CD8-positive, alpha-beta memory T cell (primary cell): ENCODE measurements at regions not wholly inside any gene's neighbourhood (a gene's known extent, or its start where the extent isn't known, plus 50 kb on each side); places are given as distances from the start of the nearest gene placed in this dataset.

Experiments used
- CTCF ChIA-PET: fragments of 350-600 bp; sonication (Branson Sonifier 250); formaldehyde crosslinking; loops from one replicate; lab custom pipeline; 2021; ENCODE audit warnings: antibody characterized with exemption; lab: Charles Lee
- POLR2A ChIA-PET: fragments of 350-600 bp; sonication (Branson Sonifier 250); formaldehyde crosslinking; loops from one replicate; lab custom pipeline; 2021; ENCODE audit warnings: antibody characterized with exemption; lab: Charles Lee
- DNase-seq, 5 donors: peaks; one replicate each; pipeline versions ENCODE4 v3.0.0 to v3.0.0-alpha.2; 2020 to 2022; ENCODE audit warnings: mixed read lengths in 1 of 5
- H3K27ac ChIP-seq: one replicate; pipeline ENCODE4 v1.7.0; 2013; ENCODE audit warnings: low read depth, mild to moderate bottlenecking, low read length, moderate library complexity
- H3K27me3 ChIP-seq: 2 replicates; pipeline ENCODE4 v1.7.0; 2013; ENCODE audit warnings: low read length, mild to moderate bottlenecking; ENCODE audit not compliant: insufficient read depth, poor library complexity, severe bottlenecking
- H3K36me3 ChIP-seq: 2 replicates; pipeline ENCODE4 v1.7.0; 2013; ENCODE audit warnings: mild to moderate bottlenecking, low read length, moderate library complexity; ENCODE audit not compliant: insufficient read depth
- H3K4me1 ChIP-seq: 2 replicates; pipeline ENCODE4 v1.7.0; 2013; ENCODE audit warnings: mild to moderate bottlenecking, low read length, moderate library complexity; ENCODE audit not compliant: insufficient read depth
- H3K4me3 ChIP-seq: 2 replicates; pipeline ENCODE4 v1.7.0; 2013; ENCODE audit warnings: mild to moderate bottlenecking, low read length
- H3K9me3 ChIP-seq: 2 replicates; pipeline ENCODE4 v1.7.0; 2013; ENCODE audit warnings: mild to moderate bottlenecking, low read length
- H3K27ac Mint-ChIP-seq, 8 donors: one replicate each; pipeline ENCODE4 v1.8.0; 2020 to 2021; ENCODE audit warnings: mixed read lengths in 8 of 8, mild to moderate bottlenecking in 6 of 8, inconsistent platforms in 3 of 8, moderate library complexity in 3 of 8
- H3K27me3 Mint-ChIP-seq, 2 donors: one replicate each; pipeline ENCODE4 v1.8.0; 2020 to 2021; ENCODE audit warnings: mixed read lengths in 2 of 2, mild to moderate bottlenecking in 1 of 2, moderate library complexity in 1 of 2
- H3K36me3 Mint-ChIP-seq, 3 donors: one replicate each; pipeline ENCODE4 v1.8.0; 2020 to 2021; ENCODE audit warnings: mixed read lengths in 3 of 3, inconsistent platforms in 1 of 3, mild to moderate bottlenecking in 1 of 3
- H3K4me1 Mint-ChIP-seq, 3 donors: one replicate each; pipeline ENCODE4 v1.8.0; 2020 to 2021; ENCODE audit warnings: mixed read lengths in 3 of 3, inconsistent platforms in 1 of 3, mild to moderate bottlenecking in 1 of 3
- H3K4me3 Mint-ChIP-seq, 7 donors: one replicate each; pipeline ENCODE4 v1.8.0; 2020 to 2021; ENCODE audit warnings: mixed read lengths in 7 of 7, mild to moderate bottlenecking in 6 of 7, moderate library complexity in 4 of 7, inconsistent platforms in 2 of 7
- H3K9me3 Mint-ChIP-seq, 5 donors: one replicate each; pipeline ENCODE4 v1.8.0; 2020 to 2022; ENCODE audit warnings: mixed read lengths in 5 of 5, mild to moderate bottlenecking in 3 of 5, moderate library complexity in 2 of 5, inconsistent platforms in 1 of 5

GRCh38 chr10:130750441-130750840 is 561.1 kb downstream of the TCERG1L start:
- Histone ChIP-seq H3K27me3 (no peaks in the 10 kb centered on the region), H3K27ac (no peak overlapping the region), H3K4me3 (no peak overlapping the region), H3K9me3 (no peaks in the 10 kb centered on the region), H3K36me3 (no peaks in the 10 kb centered on the region), H3K4me1 (no peaks in the 10 kb centered on the region)
- DNase-seq = no peak
- Mint-ChIP-seq H3K4me1 (no peaks in the 10 kb centered on the region), H3K36me3 (no peaks in the 10 kb centered on the region), H3K27ac (no peak overlapping the region), H3K9me3 (peaks cover 2 to 8% (median 6%) of the 10 kb centered on the region in 5 donors), H3K4me3 (no peak overlapping the region), H3K27me3 (no peaks in the 10 kb centered on the region)
- ChIA-PET CTCF (no interaction called here), POLR2A (no interaction called here)

GRCh38 chr10:130751106-130751840 is 560.2 kb downstream of the TCERG1L start:
- Histone ChIP-seq H3K27me3 (no peaks in the 10 kb centered on the region), H3K27ac (no peak overlapping the region), H3K9me3 (no peaks in the 10 kb centered on the region), H3K4me3 (no peak overlapping the region), H3K36me3 (no peaks in the 10 kb centered on the region), H3K4me1 (no peaks in the 10 kb centered on the region)
- DNase-seq = no peak
- H3K27ac Mint-ChIP-seq = no peak overlapping the region
- POLR2A ChIA-PET = no interaction called here
- H3K4me1 Mint-ChIP-seq = no peaks in the 10 kb centered on the region
- no peak overlapping the region for H3K4me3 Mint-ChIP-seq
- H3K9me3 Mint-ChIP-seq = peaks cover 2 to 8% (median 7%) of the 10 kb centered on the region in 5 donors
- H3K36me3 Mint-ChIP-seq = no peaks in the 10 kb centered on the region
- CTCF ChIA-PET = no interaction called here
- no peaks in the 10 kb centered on the region for H3K27me3 Mint-ChIP-seq

GRCh38 chr10:130751851-130752250 is 559.7 kb downstream of the TCERG1L start:
- no peaks in the 10 kb centered on the region for H3K36me3 Mint-ChIP-seq
- no peaks in the 10 kb centered on the region for H3K4me1 Mint-ChIP-seq
- no peaks in the 10 kb centered on the region for H3K27me3 ChIP-seq
- no peaks in the 10 kb centered on the region for H3K9me3 ChIP-seq
- H3K4me3 ChIP-seq = no peak overlapping the region
- H3K27ac Mint-ChIP-seq = no peak overlapping the region
- no peak for DNase-seq
- CTCF ChIA-PET = no interaction called here
- H3K4me1 ChIP-seq = no peaks in the 10 kb centered on the region
- POLR2A ChIA-PET = no interaction called here
- no peak overlapping the region for H3K4me3 Mint-ChIP-seq
- H3K27ac ChIP-seq = no peak overlapping the region
- peaks cover 2 to 13% (median 7%) of the 10 kb centered on the region in 5 donors for H3K9me3 Mint-ChIP-seq
- no peaks in the 10 kb centered on the region for H3K36me3 ChIP-seq
- no peaks in the 10 kb centered on the region for H3K27me3 Mint-ChIP-seq

- DNase-seq = no peak
- H3K27me3 Mint-ChIP-seq = peaks cover 0 to 5% of the 10 kb centered on the region in 2 donors
These were observed 554.9 kb downstream of the TCERG1L start for GRCh38 chr10:130756651-130757050.

GRCh38 chr10:130757271-130757670 is 554.2 kb downstream of the TCERG1L start:
- H3K36me3 Mint-ChIP-seq = no peaks in the 10 kb centered on the region
- ChIA-PET POLR2A (no interaction called here), CTCF (no interaction called here)
- peaks cover 0 to 5% of the 10 kb centered on the region in 2 donors for H3K27me3 Mint-ChIP-seq
- no peak overlapping the region for H3K27ac ChIP-seq
- no peaks in the 10 kb centered on the region for H3K27me3 ChIP-seq
- peaks cover 8 to 10% (median 9%) of the 10 kb centered on the region in 5 donors for H3K9me3 Mint-ChIP-seq
- H3K4me1 ChIP-seq = no peaks in the 10 kb centered on the region
- H3K4me3 Mint-ChIP-seq = no peak overlapping the region
- H3K4me1 Mint-ChIP-seq = no peaks in the 10 kb centered on the region
- no peaks in the 10 kb centered on the region for H3K9me3 ChIP-seq
- DNase-seq = no peak
- no peak overlapping the region for H3K4me3 ChIP-seq
- no peak overlapping the region for H3K27ac Mint-ChIP-seq
- no peaks in the 10 kb centered on the region for H3K36me3 ChIP-seq

More at GRCh38 chr10:130756651-130757050, 554.9 kb downstream of the TCERG1L start:
- POLR2A ChIA-PET = no interaction called here
- no peaks in the 10 kb centered on the region for H3K9me3 ChIP-seq
- H3K4me3 ChIP-seq = no peak overlapping the region
- no peak overlapping the region for H3K27ac Mint-ChIP-seq
- H3K4me1 Mint-ChIP-seq = no peaks in the 10 kb centered on the region
- H3K9me3 Mint-ChIP-seq = peaks cover 8 to 11% (median 9%) of the 10 kb centered on the region in 5 donors
- no peak overlapping the region for H3K27ac ChIP-seq
- H3K36me3 ChIP-seq = no peaks in the 10 kb centered on the region
- CTCF ChIA-PET = no interaction called here
- no peaks in the 10 kb centered on the region for H3K27me3 ChIP-seq
- H3K4me1 ChIP-seq = no peaks in the 10 kb centered on the region
- no peak overlapping the region for H3K4me3 Mint-ChIP-seq
- H3K36me3 Mint-ChIP-seq = no peaks in the 10 kb centered on the region

GRCh38 chr10:130757821-130758489 is 553.6 kb downstream of the TCERG1L start:
- Histone ChIP-seq H3K27ac (no peak overlapping the region), H3K4me1 (no peaks in the 10 kb centered on the region), H3K36me3 (no peaks in the 10 kb centered on the region), H3K27me3 (no peaks in the 10 kb centered on the region), H3K4me3 (no peak overlapping the region), H3K9me3 (no peaks in the 10 kb centered on the region)
- Mint-ChIP-seq H3K9me3 (peaks cover 8 to 10% (median 9%) of the 10 kb centered on the region in 5 donors), H3K4me3 (no peak overlapping the region), H3K27me3 (peaks cover 0 to 5% of the 10 kb centered on the region in 2 donors), H3K27ac (no peak overlapping the region), H3K36me3 (no peaks in the 10 kb centered on the region), H3K4me1 (no peaks in the 10 kb centered on the region)
- no peak for DNase-seq
- ChIA-PET POLR2A (no interaction called here), CTCF (no interaction called here)

- DNase-seq = no peak
- no peaks in the 10 kb centered on the region for H3K4me1 ChIP-seq
- H3K9me3 ChIP-seq = no peaks in the 10 kb centered on the region
- H3K27me3 ChIP-seq = no peaks in the 10 kb centered on the region
- Mint-ChIP-seq H3K27ac (no peak overlapping the region), H3K27me3 (peaks cover 0 to 5% of the 10 kb centered on the region in 2 donors), H3K4me1 (no peaks in the 10 kb centered on the region), H3K9me3 (peaks cover 4 to 11% (median 9%) of the 10 kb centered on the region in 5 donors), H3K4me3 (no peak overlapping the region), H3K36me3 (no peaks in the 10 kb centered on the region)
- H3K27ac ChIP-seq = no peak overlapping the region
- no peak overlapping the region for H3K4me3 ChIP-seq
- ChIA-PET CTCF (no interaction called here), POLR2A (no interaction called here)
- H3K36me3 ChIP-seq = no peaks in the 10 kb centered on the region
These were observed 553.0 kb downstream of the TCERG1L start for GRCh38 chr10:130758529-130758928.

GRCh38 chr10:130761032-130761575 is 550.4 kb downstream of the TCERG1L start:
- no peak overlapping the region for H3K27ac Mint-ChIP-seq
- peak in 1 of 5 donors; percentile 37 for DNase-seq
- H3K27me3 ChIP-seq = no peaks in the 10 kb centered on the region
- POLR2A ChIA-PET = no interaction called here
- peaks cover 0 to 5% of the 10 kb centered on the region in 2 donors for H3K27me3 Mint-ChIP-seq
- no peaks in the 10 kb centered on the region for H3K4me1 ChIP-seq
- H3K36me3 Mint-ChIP-seq = no peaks in the 10 kb centered on the region
- no peak overlapping the region for H3K27ac ChIP-seq
- CTCF ChIA-PET = no interaction called here
- H3K4me1 Mint-ChIP-seq = no peaks in the 10 kb centered on the region
- H3K9me3 Mint-ChIP-seq = peaks cover 0 to 13% (median 7%) of the 10 kb centered on the region in 5 donors
- H3K4me3 ChIP-seq = no peak overlapping the region
- H3K4me3 Mint-ChIP-seq = no peak overlapping the region
- H3K9me3 ChIP-seq = no peaks in the 10 kb centered on the region
- no peaks in the 10 kb centered on the region for H3K36me3 ChIP-seq
